OCI-LY3 (cell line): ENCODE measurements at regions not wholly inside any gene's neighbourhood (a gene's known extent, or its start where the extent isn't known, plus 50 kb on each side); places are given as distances from the start of the nearest gene placed in this dataset.

Experiments used
- H2AFZ ChIP-seq: fragments of 200-600, 300-600 bp; shearing (Covaris generic); 2 replicates; pipeline ENCODE4 v1.6.0; 2014; ENCODE audit warnings: antibody characterized with exemption, low read depth, low read length
- H3K27ac ChIP-seq: fragments of 200-600, 300-600 bp; sonication (generic); 2 replicates; pipeline ENCODE4 v1.5.1; 2014; ENCODE audit warnings: mild to moderate bottlenecking, low read length, moderate library complexity, mixed read lengths
- H3K27me3 ChIP-seq: fragments of 200-600, 300-600 bp; sonication (generic); 2 replicates; pipeline ENCODE4 v1.6.1; 2014; ENCODE audit warnings: low read depth, low read length, mixed read lengths
- H3K36me3 ChIP-seq: fragments of 200-600, 300-600 bp; sonication (generic); replicated peaks from 2 replicates; pipeline ENCODE3; 2014; ENCODE audit warnings: low read depth, low read length, mixed read lengths
- H3K4me1 ChIP-seq: fragments of 300-600, 200-600 bp; sonication (generic); 2 replicates; pipeline ENCODE4 v1.6.1; 2014; ENCODE audit warnings: low read length, mixed read lengths
- H3K4me2 ChIP-seq: fragments of 200-600, 300-600 bp; sonication (generic); 2 replicates; pipeline ENCODE4 v1.6.1; 2014; ENCODE audit warnings: low read length, mixed read lengths
- H3K4me3 ChIP-seq: fragments of 300-600, 200-600 bp; sonication (generic); 2 replicates; pipeline ENCODE4 v1.5.1; 2014; ENCODE audit warnings: antibody characterized with exemption, mild to moderate bottlenecking, low read length, moderate library complexity
- H3K79me2 ChIP-seq: fragments of 300-600, 200-600 bp; shearing (Covaris generic); 2 replicates; pipeline ENCODE4 v1.6.1; 2014; ENCODE audit warnings: mild to moderate bottlenecking, low read length, mixed read lengths
- H3K9ac ChIP-seq: fragments of 300-600, 200-600 bp; shearing (Covaris generic); 2 replicates; pipeline ENCODE4 v1.6.0; 2014; ENCODE audit warnings: mild to moderate bottlenecking, low read length, moderate library complexity
- H3K9me3 ChIP-seq: fragments of 200-600, 300-600 bp; shearing (Covaris generic); 2 replicates; pipeline ENCODE4 v1.6.1; 2014; ENCODE audit warnings: low read length, mixed read lengths; ENCODE audit not compliant: insufficient read depth
- H4K20me1 ChIP-seq: fragments of 200-600, 300-600 bp; sonication (generic); 2 replicates; pipeline ENCODE4 v1.6.1; 2016; ENCODE audit warnings: low read length, mixed read lengths; ENCODE audit not compliant: insufficient read depth
- CTCF ChIP-seq: fragments of 200-600, 300-600 bp; sonication (generic); IDR thresholded peaks from 2 replicates; pipeline ENCODE4 v1.5.1; 2014; ENCODE audit warnings: antibody characterized with exemption, low read length, low read depth
- EZH2phosphoT487 ChIP-seq: fragments of 200-600 bp; shearing (Covaris generic); IDR thresholded peaks from 2 replicates; pipeline ENCODE4 v1.6.1; 2018; ENCODE audit warnings: antibody characterized with exemption, mixed run types, low read depth

GRCh38 chr3:8359133-8359532, 142.5 kb upstream of the LMCD1 start:
- no peak overlapping the region for H3K4me3 ChIP-seq
- H3K4me1 ChIP-seq: peaks cover 14% of the 10 kb centered on the region
- no peak overlapping the region for H3K9ac ChIP-seq

GRCh38 chr3:8363200-8363599, 138.4 kb upstream of the LMCD1 start:
- no peaks in the 10 kb centered on the region for H3K4me1 ChIP-seq
- H3K9me3 ChIP-seq: no peaks in the 10 kb centered on the region
- no peak overlapping the region for H2AFZ ChIP-seq
- H3K4me3 ChIP-seq: no peak overlapping the region
- H3K27ac ChIP-seq: no peak overlapping the region
- no peak overlapping the region for H3K9ac ChIP-seq
- no peak overlapping the region for H3K4me2 ChIP-seq
- TF ChIP-seq CTCF: no peak
- no peak for TF ChIP-seq EZH2phosphoT487
- H4K20me1 ChIP-seq: no peaks in the 10 kb centered on the region
- no peaks in the 10 kb centered on the region for H3K79me2 ChIP-seq
- H3K36me3 ChIP-seq: no peaks in the 10 kb centered on the region
- no peaks in the 10 kb centered on the region; the same call in 1 of the 2 replicates for H3K27me3 ChIP-seq

More at GRCh38 chr3:8359133-8359532, 142.5 kb upstream of the LMCD1 start:
- Histone ChIP-seq H2AFZ (no peak overlapping the region), H3K79me2 (no peaks in the 10 kb centered on the region), H3K36me3 (no peaks in the 10 kb centered on the region), H3K27me3 (no peaks in the 10 kb centered on the region), H3K27ac (no peak overlapping the region), H3K4me2 (no peak overlapping the region), H3K9me3 (no peaks in the 10 kb centered on the region), H4K20me1 (no peaks in the 10 kb centered on the region)
- TF ChIP-seq EZH2phosphoT487 (no peak), CTCF (no peak)

DNA sequence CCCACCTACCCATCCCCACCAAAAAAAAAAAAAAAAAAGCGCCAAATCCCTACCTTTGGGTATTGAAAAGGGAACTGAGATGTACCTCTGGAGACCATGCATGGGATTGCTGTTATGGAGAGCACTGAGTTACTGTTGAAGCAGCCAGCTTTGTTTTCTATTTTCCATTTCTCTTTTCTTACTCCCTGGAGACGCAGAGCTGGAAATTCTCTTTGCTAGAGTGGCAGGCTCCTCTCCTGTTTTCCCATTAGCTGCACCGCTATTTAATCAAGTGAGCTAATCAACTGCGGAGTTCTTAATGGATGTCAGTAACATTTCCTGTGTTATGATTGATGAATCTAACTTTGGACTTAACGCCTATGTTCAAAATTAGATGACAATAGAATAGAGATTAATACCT, 136.1 kb upstream of the LMCD1 start:
- TF ChIP-seq EZH2phosphoT487 (no peak), CTCF (no peak)
- Histone ChIP-seq H3K4me3 (no peak overlapping the region), H3K4me1 (no peaks in the 10 kb centered on the region)

DNA sequence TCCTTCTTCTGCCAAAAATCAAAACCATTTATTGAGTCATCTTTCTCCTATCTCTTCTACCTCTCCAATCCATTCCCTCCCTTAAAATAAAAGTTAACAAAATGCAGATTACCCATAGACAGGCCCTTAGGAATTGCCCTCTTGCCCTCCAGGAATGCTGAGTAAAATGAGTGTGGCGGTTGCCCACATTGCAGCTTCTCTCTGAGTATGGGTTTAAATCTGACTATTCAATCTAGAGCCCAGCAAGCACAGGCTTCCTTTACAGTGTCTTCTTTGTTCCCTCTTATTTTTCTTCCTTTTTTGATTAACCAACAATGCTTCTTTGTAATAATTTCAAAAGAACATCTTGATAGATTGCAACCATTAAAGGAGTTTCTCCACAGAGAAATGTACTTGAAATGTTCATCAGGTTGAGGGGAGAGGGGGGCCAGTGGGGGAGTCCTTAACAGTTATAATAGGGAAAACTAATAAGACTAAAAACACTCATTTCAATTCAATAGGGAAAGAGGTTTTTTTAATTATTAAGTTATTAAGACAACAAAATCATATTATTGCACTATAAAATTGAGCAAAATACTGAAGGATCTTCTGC, 135.3 kb upstream of the LMCD1 start:
- H3K36me3 ChIP-seq: no peaks in the 10 kb centered on the region
- no peak overlapping the region for H3K4me3 ChIP-seq
- H3K27ac ChIP-seq: no peak overlapping the region
- H3K4me1 ChIP-seq: no peaks in the 10 kb centered on the region
- no peak overlapping the region for H2AFZ ChIP-seq
- no peaks in the 10 kb centered on the region; the same call in 1 of the 2 replicates for H3K27me3 ChIP-seq
- H4K20me1 ChIP-seq: no peaks in the 10 kb centered on the region
- H3K9me3 ChIP-seq: no peaks in the 10 kb centered on the region
- H3K79me2 ChIP-seq: no peaks in the 10 kb centered on the region
- H3K4me2 ChIP-seq: no peak overlapping the region
- no peak overlapping the region for H3K9ac ChIP-seq
- TF ChIP-seq EZH2phosphoT487 (no peak), CTCF (no peak)

More for the DNA sequence above, 136.1 kb upstream of the LMCD1 start:
- H3K27ac ChIP-seq: no peak overlapping the region
- no peaks in the 10 kb centered on the region; the same call in 1 of the 2 replicates for H3K27me3 ChIP-seq
- H3K4me2 ChIP-seq: no peak overlapping the region
- H4K20me1 ChIP-seq: no peaks in the 10 kb centered on the region
- no peak overlapping the region for H2AFZ ChIP-seq
- H3K79me2 ChIP-seq: no peaks in the 10 kb centered on the region
- no peak overlapping the region for H3K9ac ChIP-seq
- H3K36me3 ChIP-seq: no peaks in the 10 kb centered on the region
- H3K9me3 ChIP-seq: no peaks in the 10 kb centered on the region
